B cell (primary cell): ENCODE measurements at regions not wholly inside any gene's neighbourhood (a gene's known extent, or its start where the extent isn't known, plus 50 kb on each side); places are given as distances from the start of the nearest gene placed in this dataset.

Source experiments
- ATAC-seq: fragments of 200-7000 bp; cut with Tn5 transposase; one replicate; pipeline ENCODE4 v1.10.0; 2021; ENCODE audit warnings: low read depth, mild to moderate bottlenecking, moderate number of reproducible peaks, moderate library complexity
- CTCF ChIA-PET: fragments of 350-600 bp; sonication (Branson Sonifier 250); formaldehyde crosslinking; loops from one replicate; lab custom pipeline; 2021; ENCODE audit warnings: antibody characterized with exemption, inconsistent platforms; lab: Charles Lee
- POLR2A ChIA-PET: fragments of 350-600 bp; sonication (Branson Sonifier 250); formaldehyde crosslinking; loops from one replicate; lab custom pipeline; 2021; ENCODE audit warnings: antibody characterized with exemption; lab: Charles Lee
- DNase-seq: peaks from one replicate; pipeline ENCODE4 v3.0.0; 2013
- H2AFZ ChIP-seq: 2 replicates; pipeline ENCODE4 v1.6.1; 2012; ENCODE audit warnings: mild to moderate bottlenecking, low read depth, low read length; ENCODE audit not compliant: insufficient read depth, poor library complexity, severe bottlenecking
- H3K27ac ChIP-seq, 2 donors: 1 replicate in 1 of 2; 2 replicates in 1 of 2; pipeline ENCODE4 v1.5.1; 2012 to 2013; ENCODE audit warnings: low read length in 2 of 2, mild to moderate bottlenecking in 2 of 2, moderate library complexity in 1 of 2
- H3K27me3 ChIP-seq, 4 experiments: fragments of 200-600 bp in 1 of 4; sonication (generic) in 1 of 4; replicated peaks in 1 of 4; 1 replicate in 2 of 4; 2 replicates in 2 of 4; pipeline versions ENCODE4 v1.6.1 to v1.7.0; 2013 to 2016; ENCODE audit warnings: low read length in 3 of 4, mild to moderate bottlenecking in 2 of 4, mixed read lengths in 1 of 4, moderate library complexity in 1 of 4; ENCODE audit not compliant: insufficient read depth in 4 of 4, control insufficient read depth in 3 of 4; ENCODE audit errors: control extremely low read depth in 1 of 4
- H3K36me3 ChIP-seq, 2 experiments: replicated peaks in 1 of 2; 1 replicate in 1 of 2; 2 replicates in 1 of 2; pipeline versions ENCODE4 v1.6.1 to v1.7.1; 2013; ENCODE audit warnings: low read length in 1 of 2; ENCODE audit not compliant: insufficient read depth in 2 of 2, control insufficient read depth in 1 of 2; ENCODE audit errors: control extremely low read depth in 1 of 2, extremely low read depth in 1 of 2
- H3K4me1 ChIP-seq, 2 donors: fragments of 200-600 bp in 1 of 2; sonication (generic) in 1 of 2; 1 replicate in 1 of 2; 2 replicates in 1 of 2; pipeline versions ENCODE4 v1.5.1 to v1.6.1; 2013 to 2017; ENCODE audit warnings: low read length in 2 of 2; ENCODE audit not compliant: control insufficient read depth in 2 of 2, insufficient read depth in 2 of 2
- H3K4me2 ChIP-seq: replicated peaks from 2 replicates; pipeline ENCODE3; 2012; ENCODE audit warnings: mild to moderate bottlenecking, low read depth, low read length; ENCODE audit not compliant: poor library complexity, severe bottlenecking
- H3K4me3 ChIP-seq, 5 experiments: fragments of 200-600 bp in 1 of 5; sonication (generic) in 1 of 5; 1 replicate in 3 of 5; 2 replicates in 2 of 5; pipeline versions ENCODE4 v1.5.1 to v1.7.0; 2011 to 2016; ENCODE audit warnings: low read length in 4 of 5, mild to moderate bottlenecking in 4 of 5, low read depth in 2 of 5, control low read depth in 1 of 5, moderate library complexity in 1 of 5; ENCODE audit not compliant: insufficient read depth in 1 of 5; ENCODE audit errors: control extremely low read depth in 1 of 5, extremely low read depth in 1 of 5
- H3K79me2 ChIP-seq: fragments of 200-600 bp; sonication (generic); one replicate; pipeline ENCODE4 v1.6.0; 2016; ENCODE audit warnings: low read length; ENCODE audit not compliant: control insufficient read depth, insufficient read depth
- H3K9ac ChIP-seq: fragments of 200-600 bp; sonication (generic); 2 replicates; pipeline ENCODE4 v1.6.1; 2017; ENCODE audit warnings: mild to moderate bottlenecking, low read length, moderate library complexity
- H3K9me3 ChIP-seq, 3 donors: one replicate each; pipeline versions ENCODE4 v1.6.1 to v1.7.1; 2013; ENCODE audit warnings: low read length in 2 of 3; ENCODE audit not compliant: control insufficient read depth in 2 of 3, insufficient read depth in 1 of 3; ENCODE audit errors: control extremely low read depth in 1 of 3
- H4K20me1 ChIP-seq: 2 replicates; pipeline ENCODE4 v1.6.0; 2012; ENCODE audit warnings: mild to moderate bottlenecking, low read length; ENCODE audit not compliant: insufficient read depth, control insufficient read depth, poor library complexity, severe bottlenecking
- H3K27ac Mint-ChIP-seq: one replicate; pipeline ENCODE4 v1.8.0; 2021; ENCODE audit warnings: mixed read lengths
- H3K27me3 Mint-ChIP-seq: one replicate; pipeline ENCODE4 v1.8.0; 2021; ENCODE audit warnings: mixed read lengths
- H3K4me1 Mint-ChIP-seq: one replicate; pipeline ENCODE4 v1.8.0; 2021; ENCODE audit warnings: mixed read lengths
- H3K4me3 Mint-ChIP-seq: one replicate; pipeline ENCODE4 v1.8.0; 2021; ENCODE audit warnings: mixed read lengths
- H3K9me3 Mint-ChIP-seq: one replicate; pipeline ENCODE4 v1.8.0; 2022; ENCODE audit warnings: mixed read lengths; ENCODE audit not compliant: insufficient read depth
- EZH2 ChIP-seq: IDR thresholded peaks from 2 replicates; pipeline ENCODE4 v1.6.1; 2012; ENCODE audit warnings: borderline replicate concordance, low read depth, mild to moderate bottlenecking, moderate library complexity, low read length; ENCODE audit not compliant: insufficient read depth, poor library complexity, severe bottlenecking
- WGBS: methylation state at CpG from one replicate; pipeline ENCODE4 v1.1.5; 2013; ENCODE audit warnings: missing lambda C conversion rate; ENCODE audit not compliant: insufficient coverage; 5-methylcytosine and 5-hydroxymethylcytosine counted together
- intact Hi-C: fragments of 100-400 bp; cut with micrococcal nuclease; formaldehyde crosslinking; loops from one replicate; pipeline ENCODE4 v1.10.0; 2022
- TF ChIP-seq, protein P1 (sequence below): fragments of 200-600 bp; IDR thresholded peaks from one replicate; pipeline ENCODE4 v1.8.0; 2022; ENCODE audit warnings: antibody characterized with exemption, mild to moderate bottlenecking

GRCh38 chr2:35891528-35891927, 464.1 kb upstream of the CRIM1 start:
- H3K4me3 Mint-ChIP-seq = no peak overlapping the region
- Histone ChIP-seq H3K9ac (no peak overlapping the region), H3K36me3 (no peaks in the 10 kb centered on the region), H3K27me3 (no peaks in the 10 kb centered on the region), H3K9me3 (no peaks in the 10 kb centered on the region), H2AFZ (no peak overlapping the region), H3K27ac (no peak overlapping the region), H3K4me1 (no peaks in the 10 kb centered on the region), H3K4me3 (no peak overlapping the region), H4K20me1 (no peaks in the 10 kb centered on the region), H3K4me2 (no peak overlapping the region), H3K79me2 (no peaks in the 10 kb centered on the region)
- H3K27ac Mint-ChIP-seq = no peak overlapping the region
- no peaks in the 10 kb centered on the region for H3K4me1 Mint-ChIP-seq
- ATAC-seq = no peak
- ChIA-PET CTCF (no interaction called here), POLR2A (no interaction called here)
- no peaks in the 10 kb centered on the region for H3K27me3 Mint-ChIP-seq
- intact Hi-C loops = no loop called here
- no peaks in the 10 kb centered on the region for H3K9me3 Mint-ChIP-seq
- no peak for TF ChIP-seq EZH2
- DNase-seq = no peak

- WGBS = 100% methylated on average over 2 of the region's 7 CpGs
- H4K20me1 ChIP-seq = no peaks in the 10 kb centered on the region
- H3K27me3 Mint-ChIP-seq = no peaks in the 10 kb centered on the region
- no peak overlapping the region for H2AFZ ChIP-seq
- ATAC-seq = no peak
- no peaks in the 10 kb centered on the region for H3K9me3 ChIP-seq
- no peak overlapping the region for H3K4me2 ChIP-seq
- no peaks in the 10 kb centered on the region for H3K36me3 ChIP-seq
- H3K4me1 Mint-ChIP-seq = no peaks in the 10 kb centered on the region
- no peaks in the 10 kb centered on the region for H3K27me3 ChIP-seq
- H3K4me3 Mint-ChIP-seq = no peak overlapping the region
- POLR2A ChIA-PET = no interaction called here
- H3K9ac ChIP-seq = no peak overlapping the region
- H3K27ac ChIP-seq = no peak overlapping the region
- no peaks in the 10 kb centered on the region for H3K9me3 Mint-ChIP-seq
- H3K79me2 ChIP-seq = no peaks in the 10 kb centered on the region
- TF ChIP-seq, protein P1, sequence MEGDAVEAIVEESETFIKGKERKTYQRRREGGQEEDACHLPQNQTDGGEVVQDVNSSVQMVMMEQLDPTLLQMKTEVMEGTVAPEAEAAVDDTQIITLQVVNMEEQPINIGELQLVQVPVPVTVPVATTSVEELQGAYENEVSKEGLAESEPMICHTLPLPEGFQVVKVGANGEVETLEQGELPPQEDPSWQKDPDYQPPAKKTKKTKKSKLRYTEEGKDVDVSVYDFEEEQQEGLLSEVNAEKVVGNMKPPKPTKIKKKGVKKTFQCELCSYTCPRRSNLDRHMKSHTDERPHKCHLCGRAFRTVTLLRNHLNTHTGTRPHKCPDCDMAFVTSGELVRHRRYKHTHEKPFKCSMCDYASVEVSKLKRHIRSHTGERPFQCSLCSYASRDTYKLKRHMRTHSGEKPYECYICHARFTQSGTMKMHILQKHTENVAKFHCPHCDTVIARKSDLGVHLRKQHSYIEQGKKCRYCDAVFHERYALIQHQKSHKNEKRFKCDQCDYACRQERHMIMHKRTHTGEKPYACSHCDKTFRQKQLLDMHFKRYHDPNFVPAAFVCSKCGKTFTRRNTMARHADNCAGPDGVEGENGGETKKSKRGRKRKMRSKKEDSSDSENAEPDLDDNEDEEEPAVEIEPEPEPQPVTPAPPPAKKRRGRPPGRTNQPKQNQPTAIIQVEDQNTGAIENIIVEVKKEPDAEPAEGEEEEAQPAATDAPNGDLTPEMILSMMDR = no peak
- no peak for TF ChIP-seq EZH2
- H3K4me3 ChIP-seq = no peak overlapping the region
- intact Hi-C loops = no loop called here
- CTCF ChIA-PET = no interaction called here
- no peak overlapping the region for H3K27ac Mint-ChIP-seq
- no peaks in the 10 kb centered on the region for H3K4me1 ChIP-seq
- no peak for DNase-seq
Measured at GRCh38 chr2:35887146-35887545, 468.4 kb upstream of the CRIM1 start.
